Astrocyte (in vitro differentiated cells and primary cell): ENCODE measurements at regions not wholly inside any gene's neighbourhood (a gene's known extent, or its start where the extent isn't known, plus 50 kb on each side); places are given as distances from the start of the nearest gene placed in this dataset.

Experiments
- DNase-seq: peaks from one replicate; pipeline ENCODE4 v3.0.0-alpha.2; 2010; ENCODE audit warnings: low read depth
- FAIRE-seq: peaks from 2 replicates; lab custom pipeline; 2011; peaks lifted over from hg19 to GRCh38; lab: Jason Lieb, UNC
- H2AFZ ChIP-seq: 2 replicates; pipeline ENCODE4 v1.6.0; 2012; ENCODE audit warnings: low read depth, low read length, inconsistent platforms
- H3K27ac ChIP-seq: 2 replicates; pipeline ENCODE4 v1.5.1; 2011; ENCODE audit warnings: low read depth, low read length, inconsistent platforms
- H3K27me3 ChIP-seq: 2 replicates; pipeline ENCODE4 v1.6.0; 2011; ENCODE audit warnings: low read length, inconsistent platforms; ENCODE audit not compliant: insufficient read depth
- H3K36me3 ChIP-seq: 2 replicates; pipeline ENCODE4 v1.5.1; 2011; ENCODE audit warnings: low read length, inconsistent platforms; ENCODE audit not compliant: insufficient read depth
- H3K4me1 ChIP-seq: 2 replicates; pipeline ENCODE4 v1.5.1; 2011; ENCODE audit warnings: low read length, inconsistent platforms; ENCODE audit not compliant: insufficient read depth
- H3K4me2 ChIP-seq: 2 replicates; pipeline ENCODE4 v1.6.0; 2012; ENCODE audit warnings: low read length, inconsistent platforms
- H3K4me3 ChIP-seq: 2 replicates; pipeline ENCODE4 v1.5.1; 2011; ENCODE audit warnings: low read depth, mild to moderate bottlenecking, low read length, inconsistent platforms; ENCODE audit not compliant: insufficient read depth
- H3K79me2 ChIP-seq: 2 replicates; pipeline ENCODE4 v1.6.0; 2012; ENCODE audit warnings: mild to moderate bottlenecking, low read length, inconsistent platforms; ENCODE audit not compliant: insufficient read depth
- H3K9ac ChIP-seq: 2 replicates; pipeline ENCODE4 v1.6.0; 2012; ENCODE audit warnings: mild to moderate bottlenecking, low read length, inconsistent platforms
- H3K9me3 ChIP-seq: 2 replicates; pipeline ENCODE4 v1.5.1; 2012; ENCODE audit warnings: low read depth, mild to moderate bottlenecking, low read length, inconsistent platforms; ENCODE audit not compliant: insufficient read depth
- H4K20me1 ChIP-seq: 2 replicates; pipeline ENCODE4 v1.6.0; 2012; ENCODE audit warnings: low read length, inconsistent platforms; ENCODE audit not compliant: insufficient read depth
- H3K27ac Mint-ChIP-seq: one replicate; pipeline ENCODE4 v1.8.0; 2021; ENCODE audit warnings: mild to moderate bottlenecking, mixed read lengths; ENCODE audit not compliant: unreplicated experiment
- H3K27me3 Mint-ChIP-seq: one replicate; pipeline ENCODE4 v1.8.0; 2021; ENCODE audit warnings: low read depth, mixed read lengths; ENCODE audit not compliant: unreplicated experiment
- H3K36me3 Mint-ChIP-seq: one replicate; pipeline ENCODE4 v1.8.0; 2021; ENCODE audit warnings: low read depth, mixed read lengths; ENCODE audit not compliant: unreplicated experiment
- H3K4me1 Mint-ChIP-seq: one replicate; pipeline ENCODE4 v1.8.0; 2021; ENCODE audit warnings: low read depth, mixed read lengths; ENCODE audit not compliant: unreplicated experiment
- H3K4me3 Mint-ChIP-seq: one replicate; pipeline ENCODE4 v1.8.0; 2021; ENCODE audit warnings: mild to moderate bottlenecking, moderate library complexity, mixed read lengths; ENCODE audit not compliant: unreplicated experiment
- H3K9me3 Mint-ChIP-seq: one replicate; pipeline ENCODE4 v1.8.0; 2021; ENCODE audit warnings: mild to moderate bottlenecking, mixed read lengths; ENCODE audit not compliant: unreplicated experiment
- EZH2 ChIP-seq: IDR thresholded peaks from 2 replicates; pipeline ENCODE4 v1.6.1; 2012; ENCODE audit warnings: mild to moderate bottlenecking, low read length, inconsistent platforms; ENCODE audit not compliant: insufficient read depth
- TF ChIP-seq, protein P1 (sequence below): IDR thresholded peaks from 2 replicates; pipeline ENCODE4 v1.5.1; 2011; ENCODE audit warnings: low read depth, mild to moderate bottlenecking, inconsistent platforms, low read length, moderate library complexity; ENCODE audit not compliant: insufficient read depth

DNA sequence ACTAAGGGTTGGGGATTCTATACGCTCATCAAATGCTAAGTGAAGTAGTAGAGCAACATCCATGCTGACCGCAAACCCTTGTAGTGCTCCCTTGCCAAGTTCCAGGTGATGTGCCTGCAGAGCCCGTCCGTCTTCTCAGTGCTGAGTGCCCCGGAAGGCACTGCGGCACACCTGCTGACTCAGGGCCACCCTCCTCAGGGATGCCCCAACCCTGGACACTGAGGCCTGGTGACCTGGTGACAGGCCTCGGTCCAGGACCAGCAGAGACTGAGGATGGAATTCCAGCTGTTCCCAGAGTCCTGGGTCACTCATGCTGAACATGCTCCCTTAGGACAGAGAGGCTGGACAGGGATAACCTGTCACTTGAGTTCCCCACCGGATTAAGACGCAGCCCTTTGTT, 422.5 kb downstream of the OCA2 start:
- H3K4me2 ChIP-seq = no peak overlapping the region
- no peak overlapping the region for H3K27ac ChIP-seq
- peaks cover 15% of the 10 kb centered on the region for H3K4me1 Mint-ChIP-seq
- peaks cover 9% of the 10 kb centered on the region for H3K4me1 ChIP-seq
- no peak overlapping the region for H3K9ac ChIP-seq
- TF ChIP-seq, protein P1, sequence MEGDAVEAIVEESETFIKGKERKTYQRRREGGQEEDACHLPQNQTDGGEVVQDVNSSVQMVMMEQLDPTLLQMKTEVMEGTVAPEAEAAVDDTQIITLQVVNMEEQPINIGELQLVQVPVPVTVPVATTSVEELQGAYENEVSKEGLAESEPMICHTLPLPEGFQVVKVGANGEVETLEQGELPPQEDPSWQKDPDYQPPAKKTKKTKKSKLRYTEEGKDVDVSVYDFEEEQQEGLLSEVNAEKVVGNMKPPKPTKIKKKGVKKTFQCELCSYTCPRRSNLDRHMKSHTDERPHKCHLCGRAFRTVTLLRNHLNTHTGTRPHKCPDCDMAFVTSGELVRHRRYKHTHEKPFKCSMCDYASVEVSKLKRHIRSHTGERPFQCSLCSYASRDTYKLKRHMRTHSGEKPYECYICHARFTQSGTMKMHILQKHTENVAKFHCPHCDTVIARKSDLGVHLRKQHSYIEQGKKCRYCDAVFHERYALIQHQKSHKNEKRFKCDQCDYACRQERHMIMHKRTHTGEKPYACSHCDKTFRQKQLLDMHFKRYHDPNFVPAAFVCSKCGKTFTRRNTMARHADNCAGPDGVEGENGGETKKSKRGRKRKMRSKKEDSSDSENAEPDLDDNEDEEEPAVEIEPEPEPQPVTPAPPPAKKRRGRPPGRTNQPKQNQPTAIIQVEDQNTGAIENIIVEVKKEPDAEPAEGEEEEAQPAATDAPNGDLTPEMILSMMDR = no peak
- no peak for TF ChIP-seq EZH2
- H3K27ac Mint-ChIP-seq = no peak overlapping the region
- H2AFZ ChIP-seq = no peak overlapping the region
- no peaks in the 10 kb centered on the region for H3K36me3 Mint-ChIP-seq
- H3K4me3 Mint-ChIP-seq = no peak overlapping the region
- no peaks in the 10 kb centered on the region for H3K36me3 ChIP-seq
- H3K27me3 Mint-ChIP-seq = peaks cover 17% of the 10 kb centered on the region
- FAIRE-seq (no peak), DNase-seq (no peak)
- H4K20me1 ChIP-seq = no peaks in the 10 kb centered on the region
- peaks cover 3% of the 10 kb centered on the region for H3K9me3 Mint-ChIP-seq
- no peaks in the 10 kb centered on the region for H3K9me3 ChIP-seq
- H3K79me2 ChIP-seq = no peaks in the 10 kb centered on the region
- H3K4me3 ChIP-seq = no peak overlapping the region
- H3K27me3 ChIP-seq = no peaks in the 10 kb centered on the region

GRCh38 chr15:27675571-27675970, 423.5 kb downstream of the OCA2 start:
- DNase-seq (no peak), FAIRE-seq (no peak)
- H3K4me1 Mint-ChIP-seq = peaks cover 15% of the 10 kb centered on the region
- Histone ChIP-seq H4K20me1 (no peaks in the 10 kb centered on the region), H3K4me1 (peaks cover 9% of the 10 kb centered on the region), H3K27ac (no peak overlapping the region), H3K4me2 (no peak overlapping the region), H3K4me3 (no peak overlapping the region), H3K36me3 (no peaks in the 10 kb centered on the region), H3K9ac (no peak overlapping the region), H3K27me3 (no peaks in the 10 kb centered on the region), H2AFZ (no peak overlapping the region), H3K9me3 (no peaks in the 10 kb centered on the region), H3K79me2 (no peaks in the 10 kb centered on the region)
- TF ChIP-seq, protein P1 = no peak
- no peak for TF ChIP-seq EZH2
- H3K27me3 Mint-ChIP-seq = peaks cover 17% of the 10 kb centered on the region
- H3K36me3 Mint-ChIP-seq = no peaks in the 10 kb centered on the region
- peaks cover 3% of the 10 kb centered on the region for H3K9me3 Mint-ChIP-seq
- H3K4me3 Mint-ChIP-seq = no peak overlapping the region
- no peak overlapping the region for H3K27ac Mint-ChIP-seq

GRCh38 chr15:27674826-27675225, 424.3 kb downstream of the OCA2 start:
- FAIRE-seq (no peak), DNase-seq (no peak)
- Mint-ChIP-seq H3K27ac (no peak overlapping the region), H3K27me3 (peaks cover 17% of the 10 kb centered on the region), H3K9me3 (peaks cover 3% of the 10 kb centered on the region), H3K4me3 (no peak overlapping the region), H3K36me3 (no peaks in the 10 kb centered on the region), H3K4me1 (peaks cover 10% of the 10 kb centered on the region)
- no peak overlapping the region for H3K27ac ChIP-seq
- H3K9me3 ChIP-seq = no peaks in the 10 kb centered on the region
- no peaks in the 10 kb centered on the region for H3K27me3 ChIP-seq
- H3K79me2 ChIP-seq = no peaks in the 10 kb centered on the region
- TF ChIP-seq EZH2 = no peak
- TF ChIP-seq, protein P1 = no peak
- no peak overlapping the region for H3K4me3 ChIP-seq
- no peaks in the 10 kb centered on the region for H3K36me3 ChIP-seq
- H4K20me1 ChIP-seq = no peaks in the 10 kb centered on the region
- H3K9ac ChIP-seq = no peak overlapping the region
- peaks cover 3% of the 10 kb centered on the region for H3K4me1 ChIP-seq
- no peak overlapping the region for H2AFZ ChIP-seq
- no peak overlapping the region for H3K4me2 ChIP-seq
